ENCODE measurements at regions not wholly inside any gene's neighbourhood (a gene's known extent, or its start where the extent isn't known, plus 50 kb on each side); places are given as distances from the start of the nearest gene placed in this dataset.
A peak's percentile ranks its signal among the peaks of the same experiment; 100 is the strongest.

DNA sequence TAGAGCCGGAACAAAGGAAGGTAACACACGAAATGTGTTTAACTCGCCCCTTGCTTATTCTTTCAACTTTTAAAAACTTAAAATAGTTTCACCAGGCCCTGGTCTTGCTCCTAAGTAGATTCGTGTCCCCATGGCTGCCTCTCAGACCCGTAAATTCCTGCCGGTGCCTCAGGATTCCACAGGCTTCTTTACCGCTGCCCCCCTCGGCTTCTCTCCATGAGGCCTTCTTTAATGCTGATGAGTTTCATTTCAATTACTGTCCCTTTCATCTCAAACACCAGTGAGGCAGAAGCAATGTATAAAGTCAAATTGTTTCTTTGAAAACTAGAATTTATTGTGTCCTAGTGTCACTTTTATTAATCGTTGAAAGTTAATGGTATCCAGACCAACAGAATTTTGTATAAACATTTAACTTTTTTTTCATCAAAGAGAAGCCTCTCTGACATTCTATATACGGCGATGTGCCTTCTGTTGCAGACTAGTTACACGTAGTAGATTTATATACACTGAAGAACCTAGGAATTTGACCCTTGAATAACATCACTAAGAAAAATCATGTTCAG, 225.2 kb downstream of the C7orf25 start:
- H3K27me3 ChIP-seq (replicated peaks in 1 of 4; ENCODE audit: control insufficient read depth in 3 of 4, extremely low read depth in 1 of 4, insufficient read depth in 3 of 4, low read length in 3 of 4): peaks cover 0 to 11% (median 2%) of the 10 kb centered on the region in 4 experiments; a peak in 5 of 7 replicates
- FAIRE-seq: peak; percentile 93
- no peak for TF ChIP-seq CHD2 (IDR thresholded peaks at IDR 0.05; ENCODE audit: low read length)
- peak; percentile 93 for TF ChIP-seq TEAD4 (IDR thresholded peaks at IDR 0.05; ENCODE audit: low read depth, low read length)
- peak in 1 of 2 experiments; percentile 90; a peak in 1 of 4 replicates for TF ChIP-seq HDAC2 (IDR thresholded peaks at IDR 0.05; ENCODE audit: borderline replicate concordance in 1 of 2, low read depth in 2 of 2, low read length in 2 of 2)
- TF ChIP-seq POLR2A (IDR thresholded peaks at IDR 0.05; ENCODE audit: control extremely low read depth in 1 of 2, low read depth in 2 of 2, low read length in 2 of 2): no peak
- TF ChIP-seq TCF12 (IDR thresholded peaks at IDR 0.05; ENCODE audit: low read depth, low read length): 0 out of 2 replicates have a peak, but pooled peaks have one; percentile 24
- no peak for TF ChIP-seq SP1 (IDR thresholded peaks at IDR 0.05; ENCODE audit: low read depth, low read length)
- 0 out of 3 replicates have a peak, but pooled peaks of 1 of the 2 experiments have one; percentile 35 for TF ChIP-seq EP300 (IDR thresholded peaks at IDR 0.05; ENCODE audit: borderline replicate concordance in 1 of 2, low read depth in 2 of 2, low read length in 2 of 2)
- TF ChIP-seq BCL11A (IDR thresholded peaks at IDR 0.05; ENCODE audit: low read depth in 2 of 2, low read length in 2 of 2): peak; percentile 80 to 91
- no peak for TF ChIP-seq CEBPB (IDR thresholded peaks at IDR 0.05; ENCODE audit: low read depth, low read length)
- TF ChIP-seq KDM4A (IDR thresholded peaks at IDR 0.05; ENCODE audit: low read depth, low read length, severe bottlenecking): no peak
- peak; percentile 82 for TF ChIP-seq YY1 (IDR thresholded peaks at IDR 0.05; ENCODE audit: low read depth, low read length)
- no peak for TF ChIP-seq JUND (IDR thresholded peaks at IDR 0.05; ENCODE audit: low read length)
- TF ChIP-seq NANOG (IDR thresholded peaks at IDR 0.05; ENCODE audit: insufficient read depth, low read depth, low read length, poor library complexity, severe bottlenecking): peak; percentile 77
- TF ChIP-seq POU5F1 (IDR thresholded peaks at IDR 0.05; ENCODE audit: low read depth, low read length): peak; percentile 82

More for the DNA sequence above, 225.2 kb downstream of the C7orf25 start:
- Histone ChIP-seq H2BK5ac (ENCODE audit: low read depth, low read length) (peak overlapping the region; percentile 38; the same call in 1 of the 2 replicates), H4K8ac (ENCODE audit: extremely low read depth, insufficient read depth, low read length) (no peak overlapping the region), H4K91ac (replicated peaks; ENCODE audit: insufficient read length, low read length) (no peak overlapping the region), H2BK120ac (replicated peaks; ENCODE audit: low read depth, low read length) (peak overlapping the region; percentile 74), H3K56ac (replicated peaks; ENCODE audit: insufficient read length, low read depth, low read length) (no peak overlapping the region), H3K14ac (ENCODE audit: insufficient read length) (no peak overlapping the region), H3K4me3 (ENCODE audit: extremely low read depth in 1 of 4, insufficient read depth in 2 of 4, low read depth in 3 of 4, low read length in 4 of 4) (peak overlapping the region in 1 of 4 experiments; percentile 34; a peak in 1 of 8 replicates), H4K5ac (ENCODE audit: insufficient read length, low read depth, low read length) (no peak overlapping the region), H2BK12ac (ENCODE audit: low read depth, low read length) (peak overlapping the region; percentile 73), H3K23ac (ENCODE audit: insufficient read length) (no peak overlapping the region), H2AK5ac (ENCODE audit: low read depth, low read length) (no peak overlapping the region), H3K36me3 (ENCODE audit: control insufficient read depth in 2 of 4, insufficient read depth in 4 of 4, low read length in 3 of 4) (no peaks in the 10 kb centered on the region), H2BK15ac (ENCODE audit: low read length) (no peak overlapping the region), H3K79me2 (ENCODE audit: control insufficient read depth in 1 of 2, insufficient read depth in 2 of 2, low read length in 2 of 2) (no peaks in the 10 kb centered on the region), H2AFZ (ENCODE audit: low read length) (no peak overlapping the region), H3K4me2 (ENCODE audit: insufficient read depth in 1 of 2, low read depth in 2 of 2, low read length in 2 of 2) (peak overlapping the region; percentile 34 to 47), H3K4me1 (replicated peaks in 1 of 4; ENCODE audit: control insufficient read depth in 3 of 4, insufficient read depth in 4 of 4, low read length in 3 of 4) (peaks cover 6 to 26% (median 10%) of the 10 kb centered on the region in 4 experiments), H3K9ac (replicated peaks in 1 of 4; ENCODE audit: extremely low read depth in 1 of 4, low read depth in 3 of 4, low read length in 3 of 4) (no peak overlapping the region), H4K20me1 (replicated peaks in 1 of 2; ENCODE audit: control insufficient read depth in 1 of 2, insufficient read depth in 2 of 2, low read length in 2 of 2) (no peaks in the 10 kb centered on the region), H3K9me3 (ENCODE audit: insufficient read depth in 2 of 2, low read depth in 1 of 2, low read length in 1 of 2) (no peaks in the 10 kb centered on the region), H3K27ac (ENCODE audit: low read depth, low read length) (no peak overlapping the region), H3K79me1 (ENCODE audit: low read depth, low read length) (no peaks in the 10 kb centered on the region), H3K18ac (ENCODE audit: extremely low read depth, low read length) (no peak overlapping the region), H3K4ac (replicated peaks; ENCODE audit: insufficient read length, low read depth, low read length) (no peak overlapping the region), H3K23me2 (ENCODE audit: low read depth, low read length) (no peaks in the 10 kb centered on the region; the same call in 1 of the 2 replicates), H2BK20ac (ENCODE audit: low read length) (0 out of 2 replicates have a peak overlapping the region, but pooled peaks have one; percentile 24)
- ChIA-PET POLR2A (ENCODE audit: partially characterized antibody) (no interaction called here), CTCF (ENCODE audit: partially characterized antibody) (interaction anchor here (1.9 kb wide), 1 partner anchor 59 kb away, joined by 11 read pairs; no protein-coding TSS in a partner anchor)
- peak; percentile 62 to 70 for DNase-seq (ENCODE audit: low read depth in 1 of 2, low spot score in 2 of 2)
- WGBS, 2 experiments (ENCODE audit: extremely low coverage in 1 of 2, insufficient coverage in 1 of 2, insufficient read length in 1 of 2, insufficient replicate concordance in 2 of 2, low coverage in 1 of 2, low lambda C conversion rate in 2 of 2, missing lambda C conversion rate in 1 of 2): 13% methylated on average over 12 of the region's 12 CpGs; no CpG with 5 or more reads in 1 of the 2 experiments

Measured in H1 (cell line).